ENCODE measurements at regions not wholly inside any gene's neighbourhood (a gene's known extent, or its start where the extent isn't known, plus 50 kb on each side); places are given as distances from the start of the nearest gene placed in this dataset.

GRCh38 chr10:131781076-131781475 lies 119.7 kb upstream of the PPP2R2D start:
- ATAC-seq (ENCODE audit: poor library complexity) (no peak), DNase-seq (no peak)
- no peak for TF ChIP-seq CTCF (IDR thresholded peaks at IDR 0.05)
- ChIA-PET CTCF (no interaction called here), POLR2A (no interaction called here)
- intact Hi-C loops (cut with DNase I, micrococcal nuclease) = loop anchor here in 1 of 2 experiments (10.0 kb wide), 1 partner anchor 616 kb away; no protein-coding TSS in a partner anchor
- Histone ChIP-seq H3K27ac (ENCODE audit: low read depth in 1 of 2, low read length in 2 of 2) (no peak overlapping the region), H3K9me3 (ENCODE audit: control insufficient read depth in 1 of 2, insufficient read depth in 1 of 2, low read length in 2 of 2) (peaks cover 22 to 42% of the 10 kb centered on the region in 2 experiments), H3K4me3 (ENCODE audit: low read length) (no peak overlapping the region), H3K36me3 (ENCODE audit: insufficient read depth, low read length) (no peaks in the 10 kb centered on the region), H3K4me1 (ENCODE audit: insufficient read depth, low read length) (no peaks in the 10 kb centered on the region), H3K27me3 (ENCODE audit: control insufficient read depth in 1 of 2, insufficient read depth in 2 of 2, low read length in 2 of 2) (no peaks in the 10 kb centered on the region)
- H3K9me3 Mint-ChIP-seq = peaks cover 11% of the 10 kb centered on the region
- no peak overlapping the region for H3K4me3 Mint-ChIP-seq
- peaks cover 9% of the 10 kb centered on the region for H3K27me3 Mint-ChIP-seq
- H3K27ac Mint-ChIP-seq = no peak overlapping the region
- H3K36me3 Mint-ChIP-seq (ENCODE audit: low read depth) = no peaks in the 10 kb centered on the region
- no peaks in the 10 kb centered on the region for H3K4me1 Mint-ChIP-seq (ENCODE audit: low read depth)

GRCh38 chr10:131781791-131782190 lies 119.0 kb upstream of the PPP2R2D start:
- CTCF ChIA-PET = no interaction called here
- H3K4me3 ChIP-seq (ENCODE audit: low read length) = no peak overlapping the region
- Mint-ChIP-seq H3K27ac (no peak overlapping the region), H3K36me3 (ENCODE audit: low read depth) (no peaks in the 10 kb centered on the region), H3K4me3 (no peak overlapping the region), H3K27me3 (peaks cover 9% of the 10 kb centered on the region), H3K9me3 (peaks cover 8% of the 10 kb centered on the region), H3K4me1 (ENCODE audit: low read depth) (no peaks in the 10 kb centered on the region)
- POLR2A ChIA-PET = no interaction called here
- no peak for DNase-seq
- TF ChIP-seq CTCF (IDR thresholded peaks at IDR 0.05) = no peak
- H3K4me1 ChIP-seq (ENCODE audit: insufficient read depth, low read length) = no peaks in the 10 kb centered on the region
- no peaks in the 10 kb centered on the region for H3K36me3 ChIP-seq (ENCODE audit: insufficient read depth, low read length)
- intact Hi-C loops (cut with DNase I, micrococcal nuclease) = loop anchor here in 1 of 2 experiments (10.0 kb wide), 1 partner anchor 617 kb away; no protein-coding TSS in a partner anchor
- ATAC-seq (ENCODE audit: poor library complexity) = no peak
- H3K9me3 ChIP-seq (ENCODE audit: control insufficient read depth in 1 of 2, insufficient read depth in 1 of 2, low read length in 2 of 2) = peaks cover 15 to 35% of the 10 kb centered on the region in 2 experiments
- no peak overlapping the region for H3K27ac ChIP-seq (ENCODE audit: low read depth in 1 of 2, low read length in 2 of 2)
- no peaks in the 10 kb centered on the region for H3K27me3 ChIP-seq (ENCODE audit: control insufficient read depth in 1 of 2, insufficient read depth in 2 of 2, low read length in 2 of 2)

GRCh38 chr10:131784363-131785120 lies 116.3 kb upstream of the PPP2R2D start:
- no peaks in the 10 kb centered on the region for H3K36me3 Mint-ChIP-seq (ENCODE audit: low read depth)
- H3K27ac Mint-ChIP-seq = no peak overlapping the region
- no peaks in the 10 kb centered on the region for H3K4me1 Mint-ChIP-seq (ENCODE audit: low read depth)
- peaks cover 0 to 11% of the 10 kb centered on the region in 2 experiments for H3K9me3 ChIP-seq (ENCODE audit: control insufficient read depth in 1 of 2, insufficient read depth in 1 of 2, low read length in 2 of 2)
- intact Hi-C loops (cut with DNase I, micrococcal nuclease) = loop anchor here in 1 of 2 experiments (10.0 kb wide), 1 partner anchor 620 kb away; no protein-coding TSS in a partner anchor
- no peaks in the 10 kb centered on the region for H3K36me3 ChIP-seq (ENCODE audit: insufficient read depth, low read length)
- TF ChIP-seq CTCF (IDR thresholded peaks at IDR 0.05) = no peak
- POLR2A ChIA-PET = no interaction called here
- no peak for DNase-seq
- no peak overlapping the region for H3K27ac ChIP-seq (ENCODE audit: low read depth in 1 of 2, low read length in 2 of 2)
- no peaks in the 10 kb centered on the region for H3K9me3 Mint-ChIP-seq
- H3K4me3 Mint-ChIP-seq = no peak overlapping the region
- no peaks in the 10 kb centered on the region for H3K4me1 ChIP-seq (ENCODE audit: insufficient read depth, low read length)
- no peaks in the 10 kb centered on the region for H3K27me3 ChIP-seq (ENCODE audit: control insufficient read depth in 1 of 2, insufficient read depth in 2 of 2, low read length in 2 of 2)
- peaks cover 19% of the 10 kb centered on the region for H3K27me3 Mint-ChIP-seq
- H3K4me3 ChIP-seq (ENCODE audit: low read length) = no peak overlapping the region
- CTCF ChIA-PET = no interaction called here
- no peak for ATAC-seq (ENCODE audit: poor library complexity)
